T-helper 2 cell (primary cell): ENCODE measurements at regions not wholly inside any gene's neighbourhood (a gene's known extent, or its start where the extent isn't known, plus 50 kb on each side); places are given as distances from the start of the nearest gene placed in this dataset.

Source experiments
- DNase-seq, 5 experiments: peaks; one replicate each; pipeline versions ENCODE4 v3.0.0 to v3.0.0-alpha.2; 2012 to 2022

DNA sequence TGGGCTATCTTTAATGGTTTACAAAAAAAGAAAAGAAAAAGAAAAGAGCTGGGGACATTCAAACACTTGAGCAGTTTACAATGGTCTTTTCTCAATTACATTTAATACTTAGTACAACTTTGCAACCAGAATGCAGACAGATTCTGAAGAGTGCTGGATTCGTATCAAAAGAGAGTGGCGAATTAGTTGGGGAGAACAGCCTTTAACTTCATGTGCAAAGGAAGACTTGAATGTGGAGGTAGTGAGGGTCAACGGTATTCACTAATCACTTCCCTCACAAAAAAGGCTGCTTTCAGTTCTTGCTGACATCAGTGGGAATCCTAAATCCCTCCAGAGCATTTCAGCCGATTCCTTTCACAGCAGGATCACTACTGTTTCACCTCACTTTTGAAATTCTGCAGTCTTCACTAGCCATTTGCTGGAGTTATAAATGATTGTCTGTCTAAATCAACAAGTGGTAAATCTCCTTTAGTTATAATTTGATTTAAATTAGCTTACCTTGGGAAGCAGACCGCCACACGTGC, 323.0 kb upstream of the SEMA6D start:
- no peak for DNase-seq

DNA sequence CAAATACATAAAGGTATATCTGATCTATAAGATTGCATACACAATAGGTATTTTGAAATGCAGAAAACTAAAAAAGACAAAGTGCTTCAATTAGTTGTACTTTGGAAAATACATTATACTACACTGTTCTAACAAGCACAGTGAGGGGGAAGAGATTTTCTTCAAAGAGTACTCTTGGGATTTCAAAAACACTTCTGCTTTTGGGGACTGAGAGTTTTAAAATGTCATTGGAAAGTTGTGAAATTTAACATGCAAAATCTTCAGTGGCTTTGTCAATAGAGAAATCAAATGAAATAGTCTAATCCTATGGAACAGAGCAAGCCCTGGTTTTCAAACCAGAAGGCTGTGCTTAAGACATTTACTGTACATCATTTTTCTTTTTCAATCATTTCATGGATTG, 322.2 kb upstream of the SEMA6D start:
- no peak for DNase-seq

DNA sequence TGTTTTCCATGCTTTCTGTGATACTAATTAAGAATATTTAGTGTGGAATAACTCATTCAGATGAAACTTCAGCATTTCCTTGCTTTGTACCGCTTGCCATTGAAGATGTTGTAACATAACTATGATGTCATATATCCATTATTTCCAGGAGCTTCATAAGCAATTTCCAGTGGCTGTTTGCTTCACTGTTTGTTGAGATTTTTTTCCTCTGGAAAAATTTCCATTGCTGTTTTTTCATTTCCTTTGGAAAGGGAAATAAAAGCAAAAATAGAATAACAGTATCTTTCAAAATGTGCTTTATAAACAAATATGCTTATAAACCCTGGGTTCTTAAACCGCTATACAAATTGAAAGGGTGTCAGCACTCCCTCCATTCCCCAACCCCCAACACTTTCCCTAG, 319.6 kb upstream of the SEMA6D start:
- DNase-seq, result no peak

DNA sequence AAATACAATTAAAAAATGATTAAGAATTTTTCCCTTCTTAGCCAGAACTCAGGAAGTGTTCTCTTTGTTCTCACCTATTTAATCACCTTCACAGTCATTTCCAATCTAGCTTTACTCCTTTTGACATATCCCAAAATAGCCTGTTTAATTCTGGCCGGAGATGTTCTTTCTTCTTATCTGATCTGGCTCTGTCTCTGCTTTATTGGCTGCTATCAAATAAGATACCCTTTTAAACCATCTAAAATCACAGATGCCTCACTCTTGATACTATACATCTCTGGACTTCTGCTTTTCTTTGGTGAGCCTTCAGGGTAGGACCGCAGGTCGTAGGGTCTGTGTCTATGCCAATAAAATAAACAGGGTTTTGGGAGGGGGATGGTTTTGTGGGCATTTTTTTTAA, 319.2 kb upstream of the SEMA6D start:
- DNase-seq, result no peak

DNA sequence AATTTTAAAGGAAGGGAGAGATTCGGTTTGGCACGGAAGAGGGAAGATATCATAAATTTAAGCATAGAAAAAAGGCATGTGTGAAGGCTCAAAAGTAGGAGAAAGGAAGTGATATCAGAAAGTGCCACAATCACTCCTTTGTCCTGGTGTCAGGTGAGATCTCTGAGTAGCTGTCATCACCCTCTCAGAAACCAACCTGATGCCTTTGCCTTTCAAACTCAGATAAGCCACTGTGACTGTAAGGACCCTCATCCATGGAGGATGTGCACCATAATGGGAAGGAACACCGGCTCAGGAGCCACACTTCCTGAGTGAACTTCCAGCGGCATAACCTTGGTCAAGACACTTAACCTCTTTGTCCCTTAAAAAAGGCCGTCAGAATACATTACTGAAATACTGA, 318.7 kb upstream of the SEMA6D start:
- no peak for DNase-seq

DNA sequence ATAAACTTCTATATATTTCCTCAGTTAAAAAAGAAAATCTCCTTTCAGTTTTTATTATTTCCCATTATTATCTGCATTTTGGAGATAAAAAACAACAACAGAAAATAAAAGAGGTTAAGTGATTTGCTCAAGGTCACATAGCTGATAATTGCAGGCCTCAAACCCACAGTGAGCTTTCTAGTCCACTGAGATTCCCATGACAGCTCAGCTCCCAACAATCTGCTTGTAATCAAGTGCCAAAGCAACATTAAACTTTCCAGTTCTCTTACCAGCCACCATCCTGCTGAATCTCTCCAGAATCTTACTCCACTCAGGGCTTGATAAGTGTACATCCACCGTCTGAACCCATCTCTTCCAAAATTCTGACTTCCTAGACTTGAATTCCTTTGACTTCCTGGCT, 318.2 kb upstream of the SEMA6D start:
- no peak for DNase-seq

DNA sequence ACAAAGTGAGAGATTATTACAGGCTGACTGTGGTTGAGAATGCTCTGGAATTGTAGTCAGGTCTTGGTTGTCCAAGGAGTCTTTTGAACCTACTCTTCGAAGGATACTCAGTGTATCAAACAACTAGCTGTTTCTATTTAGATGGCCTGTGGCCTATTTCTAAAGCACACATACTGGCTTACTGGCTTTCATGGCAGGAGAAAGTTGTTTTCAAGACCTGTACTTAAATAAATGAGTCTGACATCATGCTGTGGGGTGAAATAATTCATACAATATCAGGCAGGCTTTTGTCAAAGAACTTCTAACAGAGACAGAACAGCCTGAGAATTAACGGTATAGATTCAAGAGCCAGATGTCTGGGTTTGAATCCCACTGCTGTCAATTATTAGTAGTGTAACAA, 316.7 kb upstream of the SEMA6D start:
- DNase-seq, result no peak

DNA sequence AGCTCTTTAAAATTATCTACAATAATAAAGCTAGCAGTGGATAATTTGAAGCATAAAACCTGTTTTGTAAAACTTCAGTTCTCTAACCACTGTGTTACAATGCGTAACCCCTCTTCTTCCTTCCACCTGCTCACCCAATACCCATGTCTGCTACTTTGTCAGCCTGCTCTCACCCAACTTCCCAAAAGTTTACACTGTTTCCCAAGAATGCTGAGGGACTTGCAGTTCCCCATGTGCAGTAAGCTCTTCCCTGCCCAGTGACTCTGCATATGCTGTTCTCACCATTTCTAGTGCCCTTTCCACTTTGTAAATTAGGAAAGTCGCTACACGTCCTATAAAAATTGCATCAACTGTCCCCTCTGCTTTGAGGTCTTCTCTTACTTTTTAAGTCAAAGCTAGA, 315.9 kb upstream of the SEMA6D start:
- DNase-seq, result no peak

DNA sequence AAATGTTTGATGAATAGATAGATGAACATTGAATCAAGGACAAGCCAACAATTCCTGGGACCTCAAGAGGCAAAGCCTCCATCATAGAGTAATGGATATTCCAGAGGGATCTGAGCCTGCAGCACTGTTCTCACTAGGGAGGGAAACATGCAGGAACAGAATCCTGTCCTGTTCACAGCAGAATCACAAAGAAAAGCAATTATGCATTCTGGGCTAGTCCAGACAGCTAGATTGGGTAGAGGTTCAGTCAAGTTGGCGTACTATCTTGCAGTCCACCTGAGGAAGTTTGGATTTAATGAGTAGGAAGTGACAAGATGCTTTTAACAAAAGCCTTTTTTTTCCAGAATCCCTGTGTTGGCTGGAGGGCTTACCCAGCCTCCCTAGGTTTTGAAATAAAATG, 314.5 kb upstream of the SEMA6D start:
- no peak for DNase-seq

DNA sequence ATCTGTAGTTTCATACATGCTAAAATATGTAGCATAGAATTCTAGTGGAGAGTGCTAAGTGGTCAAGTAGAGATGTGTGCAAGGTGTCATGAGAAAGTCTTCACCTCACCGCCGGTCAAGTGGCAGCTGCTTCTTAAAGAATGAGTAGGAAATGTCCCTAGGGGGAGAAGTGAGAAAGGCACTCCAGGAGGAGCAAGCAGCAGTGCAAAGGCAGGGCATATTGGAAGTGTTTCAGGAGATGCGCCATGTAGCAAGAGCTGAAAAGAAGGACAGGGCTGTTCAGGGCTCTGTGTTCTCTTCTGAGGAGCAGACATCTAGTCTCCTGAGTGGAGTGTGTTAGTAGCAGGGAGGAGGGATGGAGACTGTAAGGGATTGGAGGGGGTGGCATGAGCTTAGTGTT, 312.4 kb upstream of the SEMA6D start:
- DNase-seq, result no peak

DNA sequence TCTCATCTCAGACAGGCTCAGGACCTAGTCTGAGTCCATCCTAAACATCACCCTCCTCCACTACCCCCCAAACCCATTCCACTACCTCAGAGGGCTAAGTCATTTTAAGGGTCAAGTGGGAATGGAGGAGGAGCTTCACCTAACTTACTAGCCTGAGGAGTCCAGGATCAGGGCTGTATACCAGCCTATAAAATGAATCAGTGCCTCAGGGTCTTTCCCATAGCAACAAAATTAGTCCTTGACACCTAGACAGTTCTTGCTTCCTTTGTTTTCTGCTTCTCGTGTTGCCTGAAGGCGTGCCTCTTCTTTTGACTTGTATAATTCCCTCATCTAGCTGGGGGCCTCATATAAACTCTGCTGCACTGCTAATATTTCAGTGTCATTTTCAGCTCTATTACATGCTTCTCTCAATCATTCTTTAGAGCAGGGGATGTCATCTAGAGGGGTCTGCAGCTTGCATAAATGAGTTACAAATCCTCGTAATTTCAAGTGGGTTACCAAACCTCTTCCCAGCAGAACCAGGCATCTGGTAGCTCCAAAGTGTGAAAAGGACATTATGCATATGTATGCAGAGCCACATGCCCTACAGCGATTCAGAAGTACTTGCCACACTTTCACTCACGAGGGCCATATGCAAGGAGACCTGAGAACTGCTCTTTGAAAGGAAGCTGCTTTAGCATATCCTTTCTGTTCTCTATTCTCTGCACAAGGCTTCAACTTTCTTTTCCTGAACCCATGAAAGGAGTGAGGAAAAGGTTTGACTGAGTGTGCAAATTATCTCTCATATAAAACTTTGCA, 311.7 kb upstream of the SEMA6D start:
- no peak for DNase-seq

DNA sequence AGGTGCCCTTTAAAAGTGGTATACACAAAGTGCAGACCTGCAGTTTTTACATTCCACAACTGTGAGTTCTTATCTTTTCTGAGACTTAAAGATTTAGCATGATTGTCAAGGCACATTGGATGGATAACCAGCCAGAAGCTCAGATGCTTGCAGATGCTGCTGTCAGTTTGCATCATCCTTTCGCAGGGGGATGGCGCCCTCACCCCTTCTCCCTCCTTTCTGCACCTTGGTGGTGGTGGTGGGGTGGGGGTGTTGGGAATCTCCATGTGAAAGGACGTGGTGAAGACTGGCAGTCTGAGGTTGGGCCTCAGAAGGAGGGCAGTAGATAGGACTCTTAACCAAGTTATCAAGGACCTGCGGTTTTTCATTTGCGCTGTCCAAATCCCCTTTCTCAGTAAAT, 309.6 kb upstream of the SEMA6D start:
- no peak for DNase-seq

DNA sequence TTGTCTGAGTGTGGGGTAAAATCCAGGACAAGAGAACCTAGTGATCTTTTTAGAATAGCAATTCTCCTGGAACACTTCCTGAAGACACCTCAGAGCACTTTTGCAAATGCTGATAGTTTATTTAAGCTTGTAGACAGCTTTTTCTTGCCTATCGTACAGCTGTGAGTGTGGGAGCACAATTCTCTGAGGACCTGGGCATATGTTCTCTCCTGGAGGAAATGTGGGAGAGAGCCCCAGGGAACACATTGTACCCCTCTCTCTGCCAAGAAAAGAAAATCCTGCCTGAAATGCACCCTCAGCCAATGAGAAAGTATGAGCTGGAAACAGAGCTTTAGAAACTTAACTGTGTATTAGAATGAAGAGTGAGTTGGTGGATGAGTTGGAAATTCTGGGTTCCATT, 308.3 kb upstream of the SEMA6D start:
- DNase-seq, result no peak

DNA sequence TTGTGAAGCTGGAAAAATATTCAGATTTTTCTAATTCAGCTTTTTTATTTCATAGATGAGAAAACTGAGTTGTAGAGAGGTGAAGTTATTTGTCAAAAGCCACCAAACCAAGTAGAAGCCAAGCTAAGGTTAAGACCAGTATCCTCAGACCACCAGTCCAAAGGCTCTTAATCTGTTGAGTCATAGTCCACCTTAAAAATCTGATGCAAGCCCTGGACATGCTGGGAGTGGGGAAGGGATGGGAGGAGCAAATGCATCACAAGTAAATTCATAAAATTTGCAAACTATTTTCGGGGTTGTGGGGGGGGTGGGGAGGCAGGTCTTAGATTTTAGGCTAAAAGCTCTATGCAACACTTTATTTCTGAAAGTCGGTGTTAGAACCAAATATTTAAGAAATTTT, 307.7 kb upstream of the SEMA6D start:
- DNase-seq, result no peak

DNA sequence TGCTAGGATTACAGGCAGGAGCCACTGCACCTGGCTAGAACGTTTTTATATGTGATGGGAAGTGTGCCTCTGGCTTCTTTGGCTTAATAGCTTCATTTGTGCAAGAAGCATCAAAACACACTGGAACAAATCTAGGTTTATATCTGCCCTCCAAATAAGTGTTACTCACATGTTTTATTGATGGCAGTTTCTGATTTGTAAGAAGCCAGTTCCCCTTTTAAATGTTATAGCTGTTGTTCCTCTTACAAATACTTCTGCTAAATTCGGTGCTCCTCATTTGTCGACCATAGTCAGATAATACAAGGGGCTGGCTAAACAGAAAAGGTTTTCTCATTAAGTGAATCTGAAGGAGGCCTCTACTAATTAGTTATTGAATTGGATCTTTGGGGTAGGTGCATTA, 307.1 kb upstream of the SEMA6D start:
- no peak for DNase-seq

DNA sequence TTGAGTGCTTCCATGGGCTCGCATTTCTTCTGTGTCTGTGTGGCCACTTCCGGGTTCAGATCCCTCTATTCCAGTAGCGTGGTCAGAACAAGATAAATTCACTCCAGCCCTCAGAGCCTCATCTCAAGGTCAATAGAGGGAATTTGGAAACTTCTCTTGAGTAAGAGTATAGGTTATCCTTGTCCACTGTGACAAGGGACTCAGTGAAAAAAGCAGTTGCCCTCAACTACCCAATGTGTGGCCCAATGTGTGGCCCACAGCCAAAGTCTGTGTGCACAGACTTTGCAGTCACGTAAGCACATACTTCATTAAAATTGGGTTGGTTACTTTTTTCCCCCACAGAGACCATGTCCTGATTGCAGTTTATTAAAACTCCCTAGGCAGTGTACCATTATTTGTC, 305.6 kb upstream of the SEMA6D start:
- DNase-seq, result no peak

DNA sequence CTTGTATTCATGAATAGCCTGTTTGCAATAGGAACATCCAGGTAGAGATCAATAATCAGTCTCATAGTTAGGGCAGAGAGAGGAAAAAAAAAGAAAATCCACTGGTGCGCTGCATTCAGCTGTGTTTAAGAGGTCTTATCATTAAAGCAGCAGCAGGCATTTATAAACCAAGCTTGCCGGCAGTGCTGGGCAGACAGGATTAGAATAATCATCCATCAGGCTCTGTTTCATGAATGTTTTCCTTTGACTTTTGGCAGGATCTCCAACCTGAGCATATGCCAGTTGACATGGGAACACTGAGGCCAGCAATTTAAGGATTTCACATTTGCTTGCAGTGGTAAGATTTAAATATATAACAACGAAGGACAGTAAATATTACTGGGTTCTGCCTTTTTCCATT, 305.2 kb upstream of the SEMA6D start:
- DNase-seq, result no peak

DNA sequence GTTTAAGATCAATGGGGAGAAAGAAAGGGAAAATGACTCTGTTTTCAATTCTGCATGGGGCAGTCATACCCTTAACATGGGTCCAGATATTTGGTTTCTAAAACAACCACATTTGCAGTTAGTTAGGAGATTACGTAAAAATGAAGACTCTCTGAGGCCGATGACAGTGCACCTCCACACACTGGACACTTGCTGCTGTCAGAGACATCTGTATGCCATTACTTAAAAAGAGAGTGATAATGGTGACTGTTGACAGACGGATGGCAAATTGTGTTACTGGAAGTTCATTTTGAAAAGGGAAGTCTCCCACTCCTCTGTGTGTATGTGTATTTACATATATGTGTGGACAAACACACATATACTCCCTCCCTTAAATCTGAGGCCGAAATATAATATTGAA, 304.5 kb upstream of the SEMA6D start:
- no peak for DNase-seq

DNA sequence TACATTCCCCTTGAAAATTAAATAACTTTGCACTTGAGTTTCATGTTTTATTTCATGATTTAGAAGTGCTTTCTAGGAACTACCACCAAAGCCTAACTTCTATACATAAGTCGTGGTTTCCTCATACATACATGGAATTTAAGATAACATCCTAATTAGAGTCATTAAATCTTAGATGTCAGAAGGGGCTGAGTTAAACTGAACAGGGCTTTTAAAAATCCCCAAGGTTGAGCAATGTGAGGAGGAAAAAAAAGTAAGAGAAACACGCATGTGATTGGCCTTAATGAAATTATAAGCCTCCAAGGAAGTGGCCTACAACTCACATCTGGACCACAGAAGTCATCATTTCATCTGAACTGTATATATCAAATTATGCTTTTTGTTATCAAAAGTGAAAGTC, 303.1 kb upstream of the SEMA6D start:
- DNase-seq, result peak in 1 of 5 experiments; percentile 3

DNA sequence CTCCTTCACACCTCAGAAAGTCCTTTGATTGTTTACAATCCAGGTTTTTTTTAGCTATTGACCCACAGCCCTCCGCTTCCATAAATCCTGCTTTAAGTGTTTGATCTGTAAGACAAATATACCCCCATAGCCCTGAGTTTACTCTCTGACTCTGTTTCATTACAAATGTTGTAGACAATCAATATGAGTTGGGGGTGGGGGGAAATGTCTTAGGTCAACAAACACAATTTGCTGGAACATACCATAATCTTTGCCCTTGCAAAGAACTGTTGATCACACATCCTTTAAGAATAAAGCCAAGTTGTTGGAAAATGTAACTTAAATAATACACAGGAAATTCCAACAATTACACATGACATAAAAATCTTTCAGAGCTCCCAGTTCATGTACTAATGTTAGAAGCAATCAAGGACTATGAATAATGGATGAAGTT, 301.8 kb upstream of the SEMA6D start:
- no peak for DNase-seq

DNA sequence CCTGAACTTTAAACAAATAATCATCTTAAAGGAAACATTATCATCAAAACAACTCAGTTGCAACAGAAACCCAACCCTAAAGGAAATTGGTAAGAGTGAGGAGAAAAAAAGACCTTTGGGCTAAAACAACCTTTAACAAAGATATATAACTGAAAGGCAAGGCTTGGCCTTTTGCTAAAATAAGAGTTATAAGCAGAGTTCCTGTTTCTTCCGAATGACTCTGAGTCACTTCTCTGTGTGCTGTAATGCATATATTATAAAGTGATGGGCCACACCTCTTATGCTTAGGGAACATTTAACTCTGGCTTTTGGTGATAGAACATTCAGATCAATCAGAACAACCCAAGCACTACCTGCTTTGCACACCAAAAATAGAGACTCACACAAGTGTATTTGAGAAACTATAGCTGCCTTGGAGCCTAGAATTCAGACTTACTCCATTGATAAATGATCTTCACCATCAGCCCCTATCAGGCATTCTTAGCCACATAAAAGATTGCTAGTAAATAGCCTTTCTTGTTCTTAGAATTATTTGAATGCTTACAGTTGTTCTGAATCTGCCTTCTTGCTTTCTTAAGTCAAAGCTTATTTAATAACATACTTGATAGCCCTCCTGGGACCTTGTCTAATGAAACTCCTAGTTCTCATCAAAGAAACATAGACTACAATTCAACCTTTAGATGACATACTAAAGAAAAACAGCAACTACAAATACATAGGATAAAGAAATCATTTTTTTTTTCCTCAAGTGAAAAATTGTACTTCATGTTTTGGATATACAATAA, 294.2 kb upstream of the SEMA6D start:
- DNase-seq, result no peak

DNA sequence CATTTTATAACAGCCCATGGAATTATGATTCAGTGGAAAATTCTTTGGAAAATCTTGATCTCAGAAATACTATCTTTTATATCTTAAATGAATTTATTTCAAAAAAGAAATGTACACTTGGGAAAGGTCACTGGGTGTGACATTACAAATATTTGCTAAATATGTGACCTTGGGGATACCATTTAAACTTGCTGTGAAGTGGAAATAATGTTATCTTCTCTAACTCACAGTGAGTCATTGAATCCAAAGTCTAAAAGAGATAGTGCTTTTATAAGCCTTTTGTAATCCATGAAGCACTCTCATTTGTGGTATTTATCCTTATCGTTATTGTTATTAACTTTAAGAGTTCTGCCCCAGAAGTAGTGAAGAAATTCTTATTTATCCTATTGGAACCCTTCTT, 289.8 kb upstream of the SEMA6D start:
- DNase-seq, result no peak

DNA sequence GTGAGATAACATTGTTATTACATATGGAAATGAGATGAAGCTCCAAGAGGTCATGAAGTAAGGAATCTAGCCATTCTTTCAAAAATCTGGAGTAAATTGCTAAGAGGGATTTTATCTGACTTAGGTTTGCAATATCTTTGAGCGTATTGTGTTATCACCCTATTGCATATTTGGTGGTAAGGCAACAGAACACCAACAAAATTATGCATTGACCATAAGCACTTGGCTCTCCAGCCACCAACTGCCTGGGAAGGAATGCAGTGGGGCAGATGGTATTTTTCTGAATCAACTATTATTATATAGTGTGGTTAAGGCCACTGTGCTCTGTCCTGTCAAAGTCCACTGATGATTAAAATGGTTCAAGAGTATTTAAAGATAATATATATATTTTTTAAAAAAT, 287.9 kb upstream of the SEMA6D start:
- no peak for DNase-seq

DNA sequence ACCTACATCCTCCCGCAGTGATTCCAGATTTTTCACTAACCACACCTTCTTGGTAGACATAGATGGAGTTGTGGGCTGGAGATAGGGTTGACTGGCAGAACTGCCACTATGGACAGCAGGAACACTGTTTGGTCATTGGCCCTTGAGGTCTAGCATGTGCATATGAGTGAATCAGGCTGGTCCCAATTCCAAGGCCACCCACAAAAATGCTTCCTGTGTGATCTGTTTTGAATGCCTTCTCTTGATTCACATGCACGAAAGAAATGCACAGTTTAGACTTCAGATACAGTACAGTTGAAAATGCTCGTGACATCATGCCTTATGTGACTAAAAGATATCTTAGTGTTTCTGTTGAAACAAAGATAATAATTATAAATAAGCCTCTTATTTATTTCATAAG, 285.8 kb upstream of the SEMA6D start:
- no peak for DNase-seq
